ENCODE measurements at regions not wholly inside any gene's neighbourhood (a gene's known extent, or its start where the extent isn't known, plus 50 kb on each side); places are given as distances from the start of the nearest gene placed in this dataset.

GRCh38 chr9:16215353-16215680 is 655.2 kb downstream of the BNC2 start:
- Histone ChIP-seq H3K27me3 (ENCODE audit: control insufficient read depth in 4 of 4, insufficient read depth in 4 of 4, low read length in 3 of 4) (no peaks in the 10 kb centered on the region), H3K4me3 (ENCODE audit: low read depth in 1 of 3, low read length in 3 of 3) (no peak overlapping the region), H3K27ac (ENCODE audit: low read depth in 1 of 2, low read length in 2 of 2) (no peak overlapping the region), H3K4me1 (ENCODE audit: control insufficient read depth in 4 of 4, insufficient read depth in 4 of 4, low read length in 3 of 4) (peaks cover 0 to 2% (median 0%) of the 10 kb centered on the region in 4 donors), H3K36me3 (ENCODE audit: control insufficient read depth in 4 of 4, insufficient read depth in 3 of 4, low read depth in 1 of 4, low read length in 3 of 4) (no peaks in the 10 kb centered on the region), H3K9me3 (ENCODE audit: control insufficient read depth in 4 of 4, low read length in 3 of 4) (no peaks in the 10 kb centered on the region), H3K9ac (ENCODE audit: low read depth in 1 of 2, low read length in 2 of 2) (no peak overlapping the region)
- 91% methylated on average over 6 of the region's 6 CpGs for WGBS
- TF ChIP-seq JUND (IDR thresholded peaks at IDR 0.05), result no peak
- TF ChIP-seq CTCF (IDR thresholded peaks at IDR 0.05; ENCODE audit: low read depth, low read length, missing input control), result no peak
- no peak for TF ChIP-seq NR2F2 (IDR thresholded peaks at IDR 0.05)
- no peak for TF ChIP-seq YY1 (IDR thresholded peaks at IDR 0.05)
- no peak for TF ChIP-seq ZBTB33 (IDR thresholded peaks at IDR 0.05)
- no peak for TF ChIP-seq MAX (IDR thresholded peaks at IDR 0.05)
- no peak for TF ChIP-seq FOXA2 (IDR thresholded peaks at IDR 0.05)
- TF ChIP-seq TAF1 (conservative IDR thresholded peaks at IDR 0.05), result no peak
- no peak for TF ChIP-seq SP1 (IDR thresholded peaks at IDR 0.05)
- DNase-seq (ENCODE audit: low spot score), result no peak

- no peak overlapping the region for H3K27ac ChIP-seq (ENCODE audit: low read depth in 1 of 2, low read length in 2 of 2)
- no peaks in the 10 kb centered on the region for H3K36me3 ChIP-seq (ENCODE audit: control insufficient read depth in 4 of 4, insufficient read depth in 3 of 4, low read depth in 1 of 4, low read length in 3 of 4)
- no peaks in the 10 kb centered on the region for H3K27me3 ChIP-seq (ENCODE audit: control insufficient read depth in 4 of 4, insufficient read depth in 4 of 4, low read length in 3 of 4)
- WGBS, result 87% methylated on average over 22 of the region's 22 CpGs
- no peak overlapping the region for H3K9ac ChIP-seq (ENCODE audit: low read depth in 1 of 2, low read length in 2 of 2)
- H3K4me3 ChIP-seq (ENCODE audit: low read depth in 1 of 3, low read length in 3 of 3), result no peak overlapping the region
- no peak for DNase-seq (ENCODE audit: low spot score)
- TF ChIP-seq JUND (IDR thresholded peaks at IDR 0.05) (no peak), RAD21 (IDR thresholded peaks at IDR 0.05) (no peak), ATF3 (IDR thresholded peaks at IDR 0.05) (no peak), MAX (IDR thresholded peaks at IDR 0.05) (no peak), FOXA2 (IDR thresholded peaks at IDR 0.05) (no peak), YY1 (IDR thresholded peaks at IDR 0.05) (no peak), TAF1 (conservative IDR thresholded peaks at IDR 0.05) (no peak)
- H3K4me1 ChIP-seq (ENCODE audit: control insufficient read depth in 4 of 4, insufficient read depth in 4 of 4, low read length in 3 of 4), result peaks cover 0 to 2% (median 0%) of the 10 kb centered on the region in 4 donors
- H3K9me3 ChIP-seq (ENCODE audit: control insufficient read depth in 4 of 4, low read length in 3 of 4), result no peaks in the 10 kb centered on the region
Observed at GRCh38 chr9:16217943-16218701, 652.3 kb downstream of the BNC2 start.

GRCh38 chr9:16221366-16221765 is 649.1 kb downstream of the BNC2 start:
- no peaks in the 10 kb centered on the region for H3K36me3 ChIP-seq (ENCODE audit: control insufficient read depth in 4 of 4, insufficient read depth in 3 of 4, low read depth in 1 of 4, low read length in 3 of 4)
- H3K4me1 ChIP-seq (ENCODE audit: control insufficient read depth in 4 of 4, insufficient read depth in 4 of 4, low read length in 3 of 4), result no peaks in the 10 kb centered on the region
- no peaks in the 10 kb centered on the region for H3K27me3 ChIP-seq (ENCODE audit: control insufficient read depth in 4 of 4, insufficient read depth in 4 of 4, low read length in 3 of 4)
- DNase-seq (ENCODE audit: low spot score), result no peak
- H3K9me3 ChIP-seq (ENCODE audit: control insufficient read depth in 4 of 4, low read length in 3 of 4), result no peaks in the 10 kb centered on the region
- WGBS, result 69% methylated on average over 6 of the region's 6 CpGs
- no peak overlapping the region for H3K27ac ChIP-seq (ENCODE audit: low read depth in 1 of 2, low read length in 2 of 2)
- H3K9ac ChIP-seq (ENCODE audit: low read depth in 1 of 2, low read length in 2 of 2), result no peak overlapping the region
- H3K4me3 ChIP-seq (ENCODE audit: low read depth in 1 of 3, low read length in 3 of 3), result no peak overlapping the region
- TF ChIP-seq HNF4A (conservative IDR thresholded peaks at IDR 0.05) (no peak), FOXA1 (IDR thresholded peaks at IDR 0.05) (no peak), MAX (IDR thresholded peaks at IDR 0.05) (no peak), ATF3 (IDR thresholded peaks at IDR 0.05) (no peak), NR2F2 (IDR thresholded peaks at IDR 0.05) (no peak), ZBTB33 (IDR thresholded peaks at IDR 0.05) (no peak), FOXA2 (IDR thresholded peaks at IDR 0.05) (no peak), HNF4G (IDR thresholded peaks at IDR 0.05) (no peak), CTCF (IDR thresholded peaks at IDR 0.05; ENCODE audit: low read depth, low read length, missing input control) (no peak), RAD21 (IDR thresholded peaks at IDR 0.05) (no peak), JUND (IDR thresholded peaks at IDR 0.05) (no peak), EGR1 (IDR thresholded peaks at IDR 0.05; ENCODE audit: low read depth in 2 of 2) (no peak), SP1 (IDR thresholded peaks at IDR 0.05) (no peak)

Data from liver (tissue), 8 donors.